Vagina (tissue), 2 donors: ENCODE measurements at regions not wholly inside any gene's neighbourhood (a gene's known extent, or its start where the extent isn't known, plus 50 kb on each side); places are given as distances from the start of the nearest gene placed in this dataset.
"Not testable (repeated sequence)": the region's sequence is repeated elsewhere in the genome, so short reads cannot be mapped to it uniquely, and the experiment has no call there.

Experiments used
- DNase-seq, 2 donors: peaks; one replicate each; pipeline ENCODE4 v3.0.0-alpha.2; 2017; ENCODE audit errors: extremely low spot score in 2 of 2
- H3K27ac ChIP-seq: fragments of 200-600 bp; sonication (generic); one replicate; pipeline ENCODE4 v1.5.1; 2019
- H3K27me3 ChIP-seq: fragments of 200-600 bp; sonication (generic); one replicate; pipeline ENCODE4 v1.5.1; 2019
- H3K36me3 ChIP-seq, 2 donors: fragments of 200-600 bp; sonication (generic); one replicate each; pipeline ENCODE4 v1.5.1; 2017 to 2019
- H3K4me1 ChIP-seq: fragments of 200-600 bp; sonication (generic); one replicate; pipeline ENCODE4 v1.5.1; 2019
- H3K4me3 ChIP-seq, 2 donors: fragments of 200-600 bp; sonication (generic); 1 replicate in 1 of 2; 2 replicates in 1 of 2; pipeline ENCODE4 v1.5.1; 2016 to 2019
- H3K9me3 ChIP-seq: fragments of 200-600 bp; sonication (generic); one replicate; pipeline ENCODE4 v1.5.1; 2019
- POLR2A ChIP-seq, 2 donors: fragments of 450-650 bp; IDR thresholded peaks; one replicate each; pipeline ENCODE4 v1.6.1; 2017; ENCODE audit warnings: antibody characterized with exemption in 2 of 2, mild to moderate bottlenecking in 2 of 2, moderate library complexity in 2 of 2
- POLR2AphosphoS5 ChIP-seq, 2 donors: sonication (generic); formaldehyde crosslinking; IDR thresholded peaks; one replicate each; pipeline ENCODE4 v1.9.0; 2017; ENCODE audit warnings: antibody characterized with exemption in 2 of 2, mild to moderate bottlenecking in 2 of 2, low read depth in 1 of 2; ENCODE audit not compliant: insufficient read depth in 1 of 2
- intact Hi-C: fragments of 100-400 bp; cut with DNase I; formaldehyde crosslinking; loops from one replicate; pipeline ENCODE4 v1.15.1; 2023
- TF ChIP-seq, protein P1 (sequence below), 3 experiments: fragments of 450-650 bp in 2 of 3; fragments of 200-600 bp in 1 of 3; sonication (generic) in 1 of 3; IDR thresholded peaks; one replicate each; pipeline ENCODE4 v1.5.1; 2017 to 2019; ENCODE audit warnings: antibody characterized with exemption in 3 of 3, mild to moderate bottlenecking in 2 of 3, moderate library complexity in 2 of 3

- H3K9me3 ChIP-seq = no peaks in the 10 kb centered on the region
- intact Hi-C loops = no loop called here
Observed at GRCh38 chrX:55907968-55908607, 190.5 kb downstream of the RRAGB start.

DNA sequence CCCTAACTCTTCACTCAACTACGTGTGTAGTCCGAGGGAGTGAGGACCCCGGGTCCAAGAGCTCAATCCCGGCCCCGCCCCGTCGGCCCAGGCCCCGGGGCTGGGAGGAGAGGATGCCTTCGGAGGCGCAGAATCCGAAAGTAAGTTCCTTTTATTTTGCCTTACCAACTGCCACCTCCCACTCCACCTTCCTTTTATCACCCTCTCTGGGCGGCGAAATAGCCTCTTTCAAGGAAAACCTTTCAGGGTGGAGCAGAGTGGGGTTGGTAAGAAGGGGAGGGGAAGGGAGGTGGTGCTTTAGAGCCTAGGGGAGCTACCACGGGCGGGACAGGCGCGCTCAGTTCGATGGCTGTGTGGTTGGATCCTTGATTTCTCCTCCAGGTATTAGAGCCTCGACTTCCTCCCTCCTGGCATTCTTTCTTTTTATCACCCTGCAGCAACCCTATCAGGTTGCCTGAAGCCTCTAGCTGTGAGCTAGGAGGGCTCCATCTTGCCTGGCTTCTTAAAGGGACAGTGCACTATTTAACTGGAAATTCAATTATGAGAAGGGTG, 191.2 kb downstream of the RRAGB start:
- peak overlapping the region; percentile 48 to 58 for H3K4me3 ChIP-seq
- peak overlapping the region; percentile 36 for H3K27ac ChIP-seq
- H3K9me3 ChIP-seq = no peaks in the 10 kb centered on the region
- H3K27me3 ChIP-seq = no peaks in the 10 kb centered on the region
- no peaks in the 10 kb centered on the region for H3K36me3 ChIP-seq
- TF ChIP-seq POLR2AphosphoS5 (IDR thresholded peaks at IDR 0.05; ENCODE audit: insufficient read depth in 1 of 2, low read depth in 1 of 2) = no peak
- no peak for TF ChIP-seq POLR2A (IDR thresholded peaks at IDR 0.05)
- TF ChIP-seq, protein P1, sequence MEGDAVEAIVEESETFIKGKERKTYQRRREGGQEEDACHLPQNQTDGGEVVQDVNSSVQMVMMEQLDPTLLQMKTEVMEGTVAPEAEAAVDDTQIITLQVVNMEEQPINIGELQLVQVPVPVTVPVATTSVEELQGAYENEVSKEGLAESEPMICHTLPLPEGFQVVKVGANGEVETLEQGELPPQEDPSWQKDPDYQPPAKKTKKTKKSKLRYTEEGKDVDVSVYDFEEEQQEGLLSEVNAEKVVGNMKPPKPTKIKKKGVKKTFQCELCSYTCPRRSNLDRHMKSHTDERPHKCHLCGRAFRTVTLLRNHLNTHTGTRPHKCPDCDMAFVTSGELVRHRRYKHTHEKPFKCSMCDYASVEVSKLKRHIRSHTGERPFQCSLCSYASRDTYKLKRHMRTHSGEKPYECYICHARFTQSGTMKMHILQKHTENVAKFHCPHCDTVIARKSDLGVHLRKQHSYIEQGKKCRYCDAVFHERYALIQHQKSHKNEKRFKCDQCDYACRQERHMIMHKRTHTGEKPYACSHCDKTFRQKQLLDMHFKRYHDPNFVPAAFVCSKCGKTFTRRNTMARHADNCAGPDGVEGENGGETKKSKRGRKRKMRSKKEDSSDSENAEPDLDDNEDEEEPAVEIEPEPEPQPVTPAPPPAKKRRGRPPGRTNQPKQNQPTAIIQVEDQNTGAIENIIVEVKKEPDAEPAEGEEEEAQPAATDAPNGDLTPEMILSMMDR (IDR thresholded peaks at IDR 0.05) = no peak
- H3K4me1 ChIP-seq = no peaks in the 10 kb centered on the region
- no peak for DNase-seq
- intact Hi-C loops = no loop called here

More at GRCh38 chrX:55907968-55908607, 190.5 kb downstream of the RRAGB start:
- no peaks in the 10 kb centered on the region for H3K27me3 ChIP-seq
- no peak for DNase-seq
- peak overlapping the region; percentile 36 for H3K27ac ChIP-seq
- peak overlapping the region; percentile 48 to 58 for H3K4me3 ChIP-seq
- H3K4me1 ChIP-seq = no peaks in the 10 kb centered on the region
- TF ChIP-seq POLR2AphosphoS5 (IDR thresholded peaks at IDR 0.05; ENCODE audit: insufficient read depth in 1 of 2, low read depth in 1 of 2) (peak in 1 of 2 donors; percentile 29), POLR2A (IDR thresholded peaks at IDR 0.05) (no peak)
- TF ChIP-seq, protein P1 (IDR thresholded peaks at IDR 0.05) = peak in 1 of 3 experiments; percentile 16
- H3K36me3 ChIP-seq = no peaks in the 10 kb centered on the region

GRCh38 chrX:55919367-55920221, 202.0 kb downstream of the RRAGB start:
- H3K27ac ChIP-seq = no peak overlapping the region

DNA sequence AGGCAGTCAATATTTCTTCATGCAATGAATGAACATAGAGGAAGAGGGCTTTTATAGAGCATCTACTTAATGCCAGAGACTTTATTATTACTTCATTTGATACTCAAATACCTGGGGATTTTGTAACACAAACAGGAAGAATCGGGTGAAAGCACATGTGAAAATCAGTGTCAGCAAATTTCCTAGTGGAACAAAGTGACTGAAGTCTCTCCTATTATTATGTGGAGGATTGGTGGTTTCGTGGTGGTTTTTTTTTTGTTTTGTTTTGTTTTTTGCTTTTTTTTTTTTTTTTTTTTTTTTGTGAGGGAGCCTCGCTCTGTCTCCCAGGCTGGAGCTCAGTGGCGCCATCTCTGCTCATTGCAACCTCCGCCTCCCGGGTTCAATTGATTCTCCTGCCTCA, 207.0 kb downstream of the RRAGB start:
- H3K36me3 ChIP-seq = no peaks in the 10 kb centered on the region
- no peak overlapping the region for H3K27ac ChIP-seq
- TF ChIP-seq POLR2AphosphoS5 (IDR thresholded peaks at IDR 0.05; ENCODE audit: insufficient read depth in 1 of 2, low read depth in 1 of 2) (no peak), POLR2A (IDR thresholded peaks at IDR 0.05) (no peak)
- TF ChIP-seq, protein P1 (IDR thresholded peaks at IDR 0.05) = no peak
- intact Hi-C loops = no loop called here
- H3K27me3 ChIP-seq = no peaks in the 10 kb centered on the region
- no peaks in the 10 kb centered on the region for H3K9me3 ChIP-seq
- no peak overlapping the region for H3K4me3 ChIP-seq
- no peak for DNase-seq
- H3K4me1 ChIP-seq = no peaks in the 10 kb centered on the region

More at GRCh38 chrX:55919367-55920221, 202.0 kb downstream of the RRAGB start:
- no peaks in the 10 kb centered on the region for H3K9me3 ChIP-seq
- H3K27me3 ChIP-seq = no peaks in the 10 kb centered on the region
- no peak overlapping the region for H3K4me3 ChIP-seq
- TF ChIP-seq POLR2AphosphoS5 (IDR thresholded peaks at IDR 0.05; ENCODE audit: insufficient read depth in 1 of 2, low read depth in 1 of 2) = no peak
- TF ChIP-seq, protein P1 (IDR thresholded peaks at IDR 0.05) = no peak
- no peak for TF ChIP-seq POLR2A (IDR thresholded peaks at IDR 0.05)
- DNase-seq = no peak
- no peaks in the 10 kb centered on the region for H3K36me3 ChIP-seq
- no peaks in the 10 kb centered on the region for H3K4me1 ChIP-seq
- intact Hi-C loops = no loop called here

DNA sequence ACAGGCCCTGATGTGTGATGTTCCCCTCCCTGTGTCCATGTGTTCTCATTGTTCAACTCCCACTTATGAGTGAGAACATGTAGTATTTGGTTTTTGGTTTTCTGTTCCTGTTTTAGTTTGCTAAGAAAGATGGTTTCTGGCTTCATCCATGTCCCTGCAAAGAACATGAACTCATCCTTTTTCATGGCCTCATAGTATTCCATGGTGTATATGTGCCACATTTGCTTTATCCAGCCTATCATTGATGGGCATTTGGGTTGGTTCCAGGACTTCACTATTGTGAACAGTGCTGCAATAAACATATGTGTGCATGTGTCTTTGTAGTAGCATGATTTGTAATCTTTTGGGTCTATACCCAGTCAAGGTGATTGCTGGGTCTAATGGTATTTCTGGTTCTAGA, 211.0 kb downstream of the RRAGB start:
- H3K27ac ChIP-seq, H3K4me1 ChIP-seq, intact Hi-C loops, H3K4me3 ChIP-seq, DNase-seq, H3K36me3 ChIP-seq, H3K27me3 ChIP-seq, H3K9me3 ChIP-seq: not testable (repeated sequence)
